Neuronal stem cell (in vitro differentiated cells): ENCODE measurements at regions not wholly inside any gene's neighbourhood (a gene's known extent, or its start where the extent isn't known, plus 50 kb on each side); places are given as distances from the start of the nearest gene placed in this dataset.

Experiments
- DNase-seq: peaks from one replicate; pipeline ENCODE4 v3.0.0-alpha.2; 2013; ENCODE audit warnings: low spot score
- H2AFZ ChIP-seq: one replicate; pipeline ENCODE4 v1.6.1; 2013; ENCODE audit warnings: mild to moderate bottlenecking, low read length, inconsistent platforms
- H2AK5ac ChIP-seq: 2 replicates; pipeline ENCODE4 v1.6.1; 2013; ENCODE audit warnings: low read depth, mild to moderate bottlenecking, inconsistent platforms, low read length, moderate library complexity, mixed read lengths
- H2BK120ac ChIP-seq: 2 replicates; pipeline ENCODE4 v1.6.1; 2013; ENCODE audit warnings: low read depth, mild to moderate bottlenecking, inconsistent platforms, low read length, moderate library complexity, mixed read lengths
- H2BK12ac ChIP-seq: one replicate; pipeline ENCODE4 v1.6.1; 2013; ENCODE audit warnings: low read length, inconsistent platforms
- H2BK15ac ChIP-seq: 2 replicates; pipeline ENCODE4 v1.6.1; 2013; ENCODE audit warnings: mild to moderate bottlenecking, low read length, inconsistent platforms, mixed read lengths
- H2BK5ac ChIP-seq: one replicate; pipeline ENCODE4 v1.6.1; 2013; ENCODE audit warnings: inconsistent platforms, mild to moderate bottlenecking, low read length, moderate library complexity
- H3K14ac ChIP-seq: one replicate; pipeline ENCODE4 v1.6.1; 2013; ENCODE audit warnings: low read length, inconsistent platforms
- H3K18ac ChIP-seq: 2 replicates; pipeline ENCODE4 v1.6.1; 2013; ENCODE audit warnings: low read length, inconsistent platforms
- H3K23ac ChIP-seq: 2 replicates; pipeline ENCODE4 v1.6.1; 2013; ENCODE audit warnings: low read depth, mild to moderate bottlenecking, mixed read lengths, low read length, inconsistent platforms; ENCODE audit not compliant: poor library complexity
- H3K27ac ChIP-seq: replicated peaks from 3 replicates; pipeline ENCODE4 v1.5.1; 2013; ENCODE audit warnings: low read length, inconsistent platforms
- H3K27me3 ChIP-seq, 3 experiments: 2 replicates each; pipeline ENCODE4 v1.6.1; 2013; ENCODE audit warnings: low read length in 3 of 3, mild to moderate bottlenecking in 2 of 3, inconsistent platforms in 1 of 3, low read depth in 1 of 3, mixed read lengths in 1 of 3, moderate library complexity in 1 of 3; ENCODE audit not compliant: control insufficient read depth in 3 of 3, insufficient read depth in 3 of 3
- H3K36me3 ChIP-seq, 2 donors: replicated peaks in 1 of 2; 2 replicates each; pipeline ENCODE4 v1.6.1; 2013; ENCODE audit warnings: low read length in 2 of 2; ENCODE audit not compliant: control insufficient read depth in 2 of 2, insufficient read depth in 2 of 2
- H3K4ac ChIP-seq: 2 replicates; pipeline ENCODE4 v1.6.1; 2013; ENCODE audit warnings: inconsistent platforms, mild to moderate bottlenecking, low read length, moderate library complexity
- H3K4me1 ChIP-seq, 2 donors: 1 replicate in 1 of 2; 2 replicates in 1 of 2; pipeline ENCODE4 v1.6.1; 2013; ENCODE audit warnings: low read length in 2 of 2, low read depth in 1 of 2; ENCODE audit not compliant: control insufficient read depth in 2 of 2, insufficient read depth in 1 of 2
- H3K4me2 ChIP-seq: one replicate; pipeline ENCODE4 v1.6.1; 2013; ENCODE audit warnings: mild to moderate bottlenecking, low read length, inconsistent platforms; ENCODE audit not compliant: insufficient read depth, poor library complexity, severe bottlenecking
- H3K4me3 ChIP-seq, 2 donors: 2 replicates each; pipeline ENCODE4 v1.5.1; 2013; ENCODE audit warnings: low read length in 2 of 2, mild to moderate bottlenecking in 2 of 2, inconsistent platforms in 1 of 2, moderate library complexity in 1 of 2
- H3K79me1 ChIP-seq: one replicate; pipeline ENCODE4 v1.6.1; 2013; ENCODE audit warnings: low read depth, mild to moderate bottlenecking, inconsistent platforms, low read length, moderate library complexity
- H3K9ac ChIP-seq: one replicate; pipeline ENCODE4 v1.6.1; 2013; ENCODE audit warnings: mild to moderate bottlenecking, low read depth, low read length, inconsistent platforms; ENCODE audit not compliant: poor library complexity
- H3K9me3 ChIP-seq, 2 donors: replicated peaks in 1 of 2; 2 replicates each; pipeline versions ENCODE3 to v1.6.1; 2013; ENCODE audit warnings: low read length in 2 of 2, mild to moderate bottlenecking in 2 of 2, inconsistent platforms in 1 of 2, low read depth in 1 of 2, mixed read lengths in 1 of 2, moderate library complexity in 1 of 2; ENCODE audit not compliant: control insufficient read depth in 2 of 2, insufficient read depth in 1 of 2
- H4K8ac ChIP-seq: one replicate; pipeline ENCODE4 v1.6.1; 2013; ENCODE audit warnings: low read depth, mild to moderate bottlenecking, inconsistent platforms, low read length, moderate library complexity
- H4K91ac ChIP-seq: one replicate; pipeline ENCODE4 v1.6.1; 2013; ENCODE audit warnings: low read length, low read depth, mild to moderate bottlenecking, inconsistent platforms; ENCODE audit not compliant: poor library complexity
- WGBS, 2 donors: extraction: QIAGEN DNeasy Blood & Tissue Kit; methylation state at CpG; one replicate each; pipeline ENCODE4 v1.1.7; 2013; ENCODE audit warnings: missing lambda C conversion rate in 2 of 2, mixed read lengths in 1 of 2; ENCODE audit not compliant: insufficient read length in 2 of 2, insufficient replicate concordance in 1 of 2; ENCODE audit errors: extremely low coverage in 2 of 2; 5-methylcytosine and 5-hydroxymethylcytosine counted together

DNA sequence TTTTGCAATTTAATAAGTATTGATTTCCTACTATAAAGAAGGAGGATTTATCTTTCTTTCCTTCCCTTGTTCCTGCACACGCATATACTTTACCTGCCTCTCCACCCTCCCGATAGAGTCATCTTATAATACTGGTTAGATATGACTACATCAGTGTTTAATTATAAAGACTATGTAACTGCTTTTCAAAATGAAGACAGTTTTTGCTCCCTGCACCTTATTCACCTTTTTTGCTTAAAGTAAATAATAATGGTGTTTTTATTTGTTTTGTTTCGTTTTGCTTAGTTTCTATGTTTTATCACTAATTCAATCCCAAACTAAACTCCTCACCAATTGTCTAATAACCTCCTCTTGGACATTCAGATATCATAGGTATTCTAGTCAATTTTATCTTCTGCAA lies 101.9 kb upstream of the RORA start:
- H2BK15ac ChIP-seq, result no peak overlapping the region
- H2BK5ac ChIP-seq, result no peak overlapping the region
- WGBS, 2 donors, result no CpG with 5 or more reads among the region's 3 CpGs
- no peak overlapping the region for H3K14ac ChIP-seq
- no peak overlapping the region for H3K18ac ChIP-seq
- no peak overlapping the region for H3K4me2 ChIP-seq
- H3K9me3 ChIP-seq, result peaks cover 0 to 2% of the 10 kb centered on the region in 2 donors
- no peak overlapping the region for H4K8ac ChIP-seq
- no peak overlapping the region for H2BK120ac ChIP-seq
- H3K27me3 ChIP-seq, result no peaks in the 10 kb centered on the region
- no peaks in the 10 kb centered on the region for H3K36me3 ChIP-seq
- no peak overlapping the region for H2AFZ ChIP-seq
- H2AK5ac ChIP-seq, result no peak overlapping the region
- no peaks in the 10 kb centered on the region for H3K79me1 ChIP-seq
- no peak overlapping the region for H3K4me3 ChIP-seq
- no peak overlapping the region for H3K27ac ChIP-seq
- no peak overlapping the region for H2BK12ac ChIP-seq
- no peak overlapping the region for H3K9ac ChIP-seq
- no peak overlapping the region for H3K4ac ChIP-seq
- H3K4me1 ChIP-seq, result no peaks in the 10 kb centered on the region
- no peak overlapping the region for H3K23ac ChIP-seq
- H4K91ac ChIP-seq, result no peak overlapping the region
- no peak for DNase-seq

DNA sequence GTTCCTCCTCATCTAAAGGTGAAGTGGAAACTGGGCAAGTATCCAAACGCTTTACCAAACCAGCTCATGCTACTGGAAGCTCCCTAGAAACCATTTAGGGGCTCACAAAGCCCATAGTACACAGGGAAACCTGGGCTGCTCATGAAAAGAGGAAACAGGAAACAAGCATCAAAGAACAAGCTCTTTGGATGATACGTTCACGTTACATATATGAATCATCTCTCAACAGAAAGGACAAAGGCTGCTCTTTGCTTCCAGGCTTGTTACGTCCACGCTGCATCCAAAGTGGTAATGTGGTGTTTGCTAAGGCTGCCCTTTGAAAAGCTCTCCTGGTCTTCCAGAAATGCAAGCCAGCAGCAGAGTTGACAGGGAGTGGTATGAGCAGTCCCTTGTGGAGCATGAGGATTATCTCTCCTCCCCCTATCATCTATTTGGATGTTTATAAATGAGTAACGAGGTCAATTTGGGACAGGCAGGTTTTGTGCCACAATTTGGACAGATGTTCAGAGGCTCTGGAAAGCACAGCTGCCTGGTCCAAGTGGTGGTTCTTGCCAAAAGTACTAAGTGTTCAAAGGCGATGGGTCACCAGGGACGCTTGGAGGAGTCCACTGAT lies 98.0 kb upstream of the RORA start:
- Histone ChIP-seq H3K27me3 (peaks cover 0 to 2% (median 0%) of the 10 kb centered on the region in 3 experiments), H2AK5ac (no peak overlapping the region), H3K9me3 (no peaks in the 10 kb centered on the region), H3K4me1 (no peaks in the 10 kb centered on the region), H4K91ac (no peak overlapping the region), H2BK5ac (no peak overlapping the region), H3K79me1 (no peaks in the 10 kb centered on the region), H2BK120ac (no peak overlapping the region), H3K18ac (no peak overlapping the region), H3K4ac (no peak overlapping the region), H3K4me3 (no peak overlapping the region), H3K9ac (no peak overlapping the region), H2AFZ (peak overlapping the region; percentile 18), H3K23ac (no peak overlapping the region), H3K36me3 (no peaks in the 10 kb centered on the region), H3K4me2 (no peak overlapping the region), H2BK15ac (no peak overlapping the region), H4K8ac (no peak overlapping the region), H2BK12ac (no peak overlapping the region), H3K14ac (no peak overlapping the region), H3K27ac (no peak overlapping the region)
- no peak for DNase-seq
- no CpG with 5 or more reads among the region's 8 CpGs for WGBS, 2 donors

DNA sequence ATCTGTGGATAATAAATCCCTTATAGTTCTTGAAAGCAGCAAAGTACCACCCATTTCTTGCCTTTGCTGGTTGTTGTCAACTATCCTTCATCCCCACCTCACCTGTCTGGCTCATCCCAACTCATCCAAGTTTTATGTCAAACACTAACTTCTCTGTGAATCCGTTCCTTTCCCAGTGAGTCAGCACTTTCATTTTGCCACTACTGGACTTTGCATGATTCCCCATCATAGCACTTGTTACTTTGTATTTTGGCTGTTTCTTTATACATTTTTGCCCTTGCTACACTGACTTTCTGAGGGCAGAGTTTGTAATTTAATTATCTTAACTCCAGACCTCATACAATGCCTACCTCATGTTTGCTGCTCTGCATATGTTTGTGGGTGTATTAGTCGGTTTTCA lies 90.8 kb upstream of the RORA start:
- no peak overlapping the region for H2BK15ac ChIP-seq
- no peaks in the 10 kb centered on the region for H3K79me1 ChIP-seq
- H2BK120ac ChIP-seq, result no peak overlapping the region
- H3K27me3 ChIP-seq, result no peaks in the 10 kb centered on the region
- H3K18ac ChIP-seq, result no peak overlapping the region
- H2AFZ ChIP-seq, result no peak overlapping the region
- H2BK5ac ChIP-seq, result no peak overlapping the region
- H3K14ac ChIP-seq, result no peak overlapping the region
- H3K4me3 ChIP-seq, result no peak overlapping the region
- no CpG with 5 or more reads among the region's 2 CpGs for WGBS, 2 donors
- H4K8ac ChIP-seq, result no peak overlapping the region
- no peak overlapping the region for H2AK5ac ChIP-seq
- no peak overlapping the region for H3K9ac ChIP-seq
- H3K23ac ChIP-seq, result no peak overlapping the region
- no peak overlapping the region for H3K4ac ChIP-seq
- no peaks in the 10 kb centered on the region for H3K9me3 ChIP-seq
- no peak overlapping the region for H3K4me2 ChIP-seq
- no peaks in the 10 kb centered on the region for H3K36me3 ChIP-seq
- no peak overlapping the region for H3K27ac ChIP-seq
- no peaks in the 10 kb centered on the region for H3K4me1 ChIP-seq
- H4K91ac ChIP-seq, result no peak overlapping the region
- no peak overlapping the region for H2BK12ac ChIP-seq
- DNase-seq, result no peak

DNA sequence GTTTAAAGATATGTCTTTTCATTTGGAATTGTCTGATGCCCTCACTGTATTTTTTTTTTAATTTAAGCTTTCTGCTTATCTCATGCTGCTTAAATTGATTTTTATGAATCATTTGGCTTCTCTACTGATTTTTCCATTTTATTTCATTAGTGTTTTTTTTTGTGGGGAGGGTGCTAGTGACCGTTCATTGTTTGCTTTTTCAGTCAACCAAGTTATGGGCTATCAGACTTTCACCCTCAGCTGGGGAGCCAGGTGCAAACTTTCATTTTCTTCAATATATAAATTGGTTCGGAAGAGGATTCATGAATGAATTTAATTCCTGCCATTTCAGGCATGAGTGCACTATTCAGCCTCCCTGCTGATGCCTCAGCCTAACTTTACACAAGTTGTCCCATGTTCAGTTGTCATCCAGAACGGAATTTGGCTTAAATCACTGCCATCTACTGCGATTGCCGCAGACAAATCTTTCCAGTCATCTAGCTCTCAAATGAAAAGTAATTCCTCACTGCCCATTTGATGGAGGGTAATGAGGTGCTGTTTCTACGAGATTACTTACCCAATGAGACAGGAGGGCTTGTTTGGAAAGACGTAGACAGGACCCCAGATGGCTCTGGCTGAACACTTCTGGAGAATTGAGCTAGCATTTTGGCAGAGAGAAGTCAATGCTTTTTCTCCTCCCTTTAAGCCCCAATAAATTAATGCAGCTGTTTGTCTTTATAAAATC lies 89.9 kb upstream of the RORA start:
- H3K9ac ChIP-seq, result no peak overlapping the region
- no peak overlapping the region for H2AK5ac ChIP-seq
- no peaks in the 10 kb centered on the region for H3K27me3 ChIP-seq
- no peak overlapping the region for H2BK5ac ChIP-seq
- no peak overlapping the region for H3K4me3 ChIP-seq
- H3K36me3 ChIP-seq, result no peaks in the 10 kb centered on the region
- no peaks in the 10 kb centered on the region for H3K79me1 ChIP-seq
- no peak overlapping the region for H3K4me2 ChIP-seq
- H4K8ac ChIP-seq, result no peak overlapping the region
- H2AFZ ChIP-seq, result no peak overlapping the region
- no peak overlapping the region for H2BK120ac ChIP-seq
- H2BK15ac ChIP-seq, result no peak overlapping the region
- no CpG with 5 or more reads among the region's 7 CpGs for WGBS, 2 donors
- H3K27ac ChIP-seq, result no peak overlapping the region
- DNase-seq, result no peak
- H4K91ac ChIP-seq, result no peak overlapping the region
- no peaks in the 10 kb centered on the region for H3K4me1 ChIP-seq
- no peak overlapping the region for H2BK12ac ChIP-seq
- H3K18ac ChIP-seq, result no peak overlapping the region
- H3K4ac ChIP-seq, result no peak overlapping the region
- H3K14ac ChIP-seq, result no peak overlapping the region
- no peaks in the 10 kb centered on the region for H3K9me3 ChIP-seq
- no peak overlapping the region for H3K23ac ChIP-seq
